H1 (cell line): ENCODE measurements at regions not wholly inside any gene's neighbourhood (a gene's known extent, or its start where the extent isn't known, plus 50 kb on each side); places are given as distances from the start of the nearest gene placed in this dataset.

ENCODE experiments used
- CTCF ChIA-PET: fragments of 300-600 bp; sonication (Branson Sonifier 250); formaldehyde crosslinking; loops from one replicate; lab custom pipeline; 2021; ENCODE audit not compliant: partially characterized antibody; lab: Charles Lee
- POLR2A ChIA-PET: fragments of 300-600 bp; sonication (Branson Sonifier 250); formaldehyde crosslinking; loops from one replicate; lab custom pipeline; 2021; ENCODE audit warnings: inconsistent platforms; ENCODE audit not compliant: partially characterized antibody; lab: Charles Lee
- DNase-seq, 2 experiments: peaks; one replicate each; pipeline versions ENCODE4 v3.0.0 to v3.0.0-alpha.2; 2010 to 2022; ENCODE audit warnings: low spot score in 2 of 2, low read depth in 1 of 2, mixed read lengths in 1 of 2
- FAIRE-seq: peaks from 2 replicates; lab custom pipeline; 2011; peaks lifted over from hg19 to GRCh38; lab: Jason Lieb, UNC
- H2AFZ ChIP-seq: 2 replicates; pipeline ENCODE4 v1.8.1; 2012; ENCODE audit warnings: low read length, inconsistent platforms
- H2AK5ac ChIP-seq: 2 replicates; pipeline ENCODE4 v1.6.1; 2013; ENCODE audit warnings: low read depth, low read length
- H2BK120ac ChIP-seq: replicated peaks from 2 replicates; pipeline ENCODE3; 2013; ENCODE audit warnings: low read depth, low read length, inconsistent platforms
- H2BK12ac ChIP-seq: 2 replicates; pipeline ENCODE4 v1.6.1; 2013; ENCODE audit warnings: low read depth, low read length
- H2BK15ac ChIP-seq: 2 replicates; pipeline ENCODE4 v1.6.1; 2013; ENCODE audit warnings: low read length
- H2BK20ac ChIP-seq: 2 replicates; pipeline ENCODE4 v1.6.1; 2013; ENCODE audit warnings: low read length
- H2BK5ac ChIP-seq: 2 replicates; pipeline ENCODE4 v1.6.1; 2013; ENCODE audit warnings: low read depth, low read length
- H3K14ac ChIP-seq: 2 replicates; pipeline ENCODE4 v1.6.1; 2013; ENCODE audit warnings: inconsistent platforms; ENCODE audit not compliant: insufficient read length
- H3K18ac ChIP-seq: 2 replicates; pipeline ENCODE4 v1.6.1; 2013; ENCODE audit warnings: low read length; ENCODE audit errors: extremely low read depth
- H3K23ac ChIP-seq: 2 replicates; pipeline ENCODE4 v1.6.1; 2013; ENCODE audit warnings: inconsistent platforms; ENCODE audit not compliant: insufficient read length
- H3K23me2 ChIP-seq: 2 replicates; pipeline ENCODE4 v1.6.1; 2013; ENCODE audit warnings: low read depth, low read length
- H3K27ac ChIP-seq: 2 replicates; pipeline ENCODE4 v1.6.1; 2011; ENCODE audit warnings: low read depth, low read length, inconsistent platforms
- H3K27me3 ChIP-seq, 4 experiments: replicated peaks in 1 of 4; 1 replicate in 1 of 4; 2 replicates in 3 of 4; pipeline versions ENCODE4 v1.6.1 to v1.8.1; 2011 to 2013; ENCODE audit warnings: low read length in 3 of 4, mild to moderate bottlenecking in 3 of 4, inconsistent platforms in 2 of 4, mixed read lengths in 2 of 4, moderate library complexity in 1 of 4; ENCODE audit not compliant: control insufficient read depth in 3 of 4, insufficient read depth in 3 of 4; ENCODE audit errors: extremely low read depth in 1 of 4
- H3K36me3 ChIP-seq, 4 experiments: 2 replicates each; pipeline versions ENCODE4 v1.6.1 to v1.8.1; 2011 to 2013; ENCODE audit warnings: mild to moderate bottlenecking in 4 of 4, low read length in 3 of 4, moderate library complexity in 2 of 4, control low read depth in 1 of 4, inconsistent platforms in 1 of 4; ENCODE audit not compliant: insufficient read depth in 4 of 4, control insufficient read depth in 2 of 4
- H3K4ac ChIP-seq: replicated peaks from 2 replicates; pipeline ENCODE3; 2013; ENCODE audit warnings: low read length, low read depth, mixed read lengths, inconsistent platforms; ENCODE audit not compliant: insufficient read length
- H3K4me1 ChIP-seq, 4 experiments: replicated peaks in 1 of 4; 1 replicate in 1 of 4; 2 replicates in 3 of 4; pipeline versions ENCODE4 v1.6.1 to v1.8.1; 2011 to 2013; ENCODE audit warnings: low read length in 3 of 4, inconsistent platforms in 2 of 4, mixed read lengths in 1 of 4; ENCODE audit not compliant: insufficient read depth in 4 of 4, control insufficient read depth in 3 of 4
- H3K4me2 ChIP-seq, 2 experiments: 2 replicates each; pipeline versions ENCODE4 v1.6.1 to v1.8.1; 2011 to 2013; ENCODE audit warnings: low read depth in 2 of 2, low read length in 2 of 2, control low read depth in 1 of 2, inconsistent platforms in 1 of 2, mild to moderate bottlenecking in 1 of 2; ENCODE audit not compliant: insufficient read depth in 1 of 2
- H3K4me3 ChIP-seq, 4 experiments: fragments of 200-600, 300-600 bp in 1 of 4; sonication (generic), shearing (Covaris generic), sonication (Bioruptor Twin) in 1 of 4; 2 replicates each; pipeline versions ENCODE4 v1.5.1 to v1.8.1; 2011 to 2016; ENCODE audit warnings: low read length in 4 of 4, low read depth in 3 of 4, control low read depth in 2 of 4, inconsistent platforms in 2 of 4, mild to moderate bottlenecking in 2 of 4, mixed read lengths in 1 of 4, moderate library complexity in 1 of 4; ENCODE audit not compliant: insufficient read depth in 2 of 4; ENCODE audit errors: extremely low read depth in 1 of 4
- H3K56ac ChIP-seq: replicated peaks from 2 replicates; pipeline ENCODE3; 2013; ENCODE audit warnings: low read depth, mild to moderate bottlenecking, mixed read lengths, low read length, inconsistent platforms; ENCODE audit not compliant: insufficient read length
- H3K79me1 ChIP-seq: 2 replicates; pipeline ENCODE4 v1.6.1; 2013; ENCODE audit warnings: low read depth, low read length, control low read depth
- H3K79me2 ChIP-seq, 2 experiments: 2 replicates each; pipeline versions ENCODE4 v1.6.1 to v1.8.1; 2012 to 2013; ENCODE audit warnings: low read length in 2 of 2, mild to moderate bottlenecking in 2 of 2, inconsistent platforms in 1 of 2; ENCODE audit not compliant: insufficient read depth in 2 of 2, control insufficient read depth in 1 of 2
- H3K9ac ChIP-seq, 4 experiments: replicated peaks in 1 of 4; 1 replicate in 1 of 4; 2 replicates in 3 of 4; pipeline versions ENCODE4 v1.6.1 to v1.8.1; 2011 to 2013; ENCODE audit warnings: low read depth in 3 of 4, low read length in 3 of 4, control low read depth in 2 of 4, mild to moderate bottlenecking in 2 of 4, moderate library complexity in 2 of 4, inconsistent platforms in 1 of 4; ENCODE audit errors: extremely low read depth in 1 of 4
- H3K9me3 ChIP-seq, 2 experiments: 2 replicates each; pipeline versions ENCODE4 v1.6.1 to v1.8.1; 2012 to 2013; ENCODE audit warnings: mild to moderate bottlenecking in 2 of 2, moderate library complexity in 2 of 2, control low read depth in 1 of 2, inconsistent platforms in 1 of 2, low read depth in 1 of 2, low read length in 1 of 2, mixed read lengths in 1 of 2; ENCODE audit not compliant: insufficient read depth in 2 of 2
- H4K20me1 ChIP-seq, 2 experiments: replicated peaks in 1 of 2; 2 replicates each; pipeline versions ENCODE3 to v1.8.1; 2011 to 2013; ENCODE audit warnings: inconsistent platforms in 2 of 2, low read length in 2 of 2, mild to moderate bottlenecking in 1 of 2; ENCODE audit not compliant: insufficient read depth in 2 of 2, control insufficient read depth in 1 of 2
- H4K5ac ChIP-seq: 2 replicates; pipeline ENCODE4 v1.6.1; 2013; ENCODE audit warnings: low read length, low read depth, mixed read lengths, inconsistent platforms; ENCODE audit not compliant: insufficient read length
- H4K8ac ChIP-seq: 2 replicates; pipeline ENCODE4 v1.8.0; 2013; ENCODE audit warnings: mild to moderate bottlenecking, moderate library complexity, low read length, inconsistent platforms; ENCODE audit not compliant: insufficient read depth; ENCODE audit errors: extremely low read depth
- H4K91ac ChIP-seq: replicated peaks from 2 replicates; pipeline ENCODE3; 2013; ENCODE audit warnings: low read length, mixed read lengths, inconsistent platforms; ENCODE audit not compliant: insufficient read length
- CREB1 ChIP-seq: IDR thresholded peaks from 2 replicates; pipeline ENCODE4 v1.6.1; 2012; ENCODE audit warnings: inconsistent platforms
- EGR1 ChIP-seq: IDR thresholded peaks from 2 replicates; pipeline ENCODE4 v1.6.1; 2011; ENCODE audit warnings: low read depth, low read length, borderline replicate concordance
- EZH2 ChIP-seq: fragments of 200-600 bp; sonication (generic); IDR thresholded peaks from 2 replicates; pipeline ENCODE4 v1.7.1; 2012; ENCODE audit warnings: low read depth, mild to moderate bottlenecking, moderate library complexity, low read length, inconsistent platforms; ENCODE audit not compliant: severe bottlenecking
- GTF2F1 ChIP-seq: IDR thresholded peaks from 2 replicates; pipeline ENCODE4 v1.6.1; 2012; ENCODE audit warnings: low read depth, low read length, improper control_type of control experiment, borderline replicate concordance
- KDM5A ChIP-seq: fragments of 200-600 bp; IDR thresholded peaks from 2 replicates; pipeline ENCODE4 v1.7.1; 2012; ENCODE audit warnings: mild to moderate bottlenecking, low read length, inconsistent platforms, mixed read lengths
- RFX5 ChIP-seq: IDR thresholded peaks from 2 replicates; pipeline ENCODE4 v1.6.1; 2011; ENCODE audit warnings: low read depth, low read length, improper control_type of control experiment, borderline replicate concordance
- SP2 ChIP-seq: IDR thresholded peaks from 2 replicates; pipeline ENCODE4 v1.6.1; 2012; ENCODE audit warnings: mild to moderate bottlenecking, low read length, inconsistent platforms
- SP4 ChIP-seq: IDR thresholded peaks from 2 replicates; pipeline ENCODE4 v1.6.1; 2012; ENCODE audit warnings: low read length, inconsistent platforms
- WGBS, 2 experiments: shearing (Covaris generic) in 1 of 2; methylation state at CpG; one replicate each; pipeline versions ENCODE4 v1.1.6 to v1.1.7; 2013 to 2015; ENCODE audit warnings: low lambda C conversion rate in 2 of 2, mixed read lengths in 2 of 2, inconsistent platforms in 1 of 2, low coverage in 1 of 2, missing lambda C conversion rate in 1 of 2; ENCODE audit not compliant: insufficient replicate concordance in 2 of 2, insufficient coverage in 1 of 2, insufficient read length in 1 of 2; ENCODE audit errors: extremely low coverage in 1 of 2, missing lambda C conversion rate in 1 of 2; 5-methylcytosine and 5-hydroxymethylcytosine counted together
- TF ChIP-seq, protein P1 (sequence below), 3 experiments: IDR thresholded peaks; 1 replicate in 2 of 3; 2 replicates in 1 of 3; pipeline versions ENCODE4 v1.5.1 to v1.6.1; 2011; ENCODE audit warnings: low read length in 3 of 3, mild to moderate bottlenecking in 3 of 3, inconsistent platforms in 2 of 3, low read depth in 1 of 3, moderate library complexity in 1 of 3; ENCODE audit not compliant: insufficient read depth in 1 of 3; ENCODE audit errors: control extremely low read depth in 1 of 3

DNA sequence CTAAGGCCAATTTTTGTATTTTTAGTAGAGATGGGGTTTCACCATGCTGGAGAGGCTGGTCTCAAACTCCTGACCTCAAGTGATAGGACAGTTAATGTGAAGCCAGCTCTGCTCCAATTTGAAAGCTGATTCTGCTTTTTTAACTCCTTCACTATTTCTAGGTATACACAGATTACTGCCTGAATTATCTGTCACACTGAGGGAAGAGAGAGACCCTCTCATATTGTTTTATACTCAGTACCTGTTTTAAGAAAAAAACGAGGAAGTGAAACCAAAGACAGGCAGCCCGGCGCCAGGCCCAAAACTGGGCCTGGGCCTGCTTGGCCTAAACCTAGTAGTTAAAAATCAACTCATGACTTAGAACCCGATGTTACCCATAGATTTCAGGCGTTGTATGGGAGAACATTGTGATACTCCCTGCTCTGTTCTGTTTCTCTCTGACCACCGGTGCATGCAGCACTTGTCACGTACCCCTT, 1601.5 kb upstream of the PCDH10 start:
- H3K4ac ChIP-seq, result no peak overlapping the region
- H4K20me1 ChIP-seq, result no peaks in the 10 kb centered on the region
- no peaks in the 10 kb centered on the region for H3K4me1 ChIP-seq
- no peak overlapping the region for H3K18ac ChIP-seq
- ChIA-PET CTCF (interaction anchor here (1.3 kb wide), 1 partner anchor 13 kb away, joined by 3 read pairs; no protein-coding TSS in a partner anchor), POLR2A (no interaction called here)
- H4K91ac ChIP-seq, result no peak overlapping the region
- H2BK12ac ChIP-seq, result no peak overlapping the region
- no peak overlapping the region for H3K56ac ChIP-seq
- H3K27me3 ChIP-seq, result no peaks in the 10 kb centered on the region
- no peak overlapping the region for H2BK5ac ChIP-seq
- no peaks in the 10 kb centered on the region; a peak in 1 of 8 replicates for H3K36me3 ChIP-seq
- H3K9ac ChIP-seq, result no peak overlapping the region
- H2BK120ac ChIP-seq, result no peak overlapping the region
- no peaks in the 10 kb centered on the region; the same call in 1 of the 2 replicates for H3K23me2 ChIP-seq
- H4K8ac ChIP-seq, result no peak overlapping the region
- no peak for DNase-seq
- no peak overlapping the region for H2BK20ac ChIP-seq
- H4K5ac ChIP-seq, result no peak overlapping the region
- no peaks in the 10 kb centered on the region for H3K9me3 ChIP-seq
- H2AK5ac ChIP-seq, result no peak overlapping the region
- no peak overlapping the region for H2AFZ ChIP-seq
- H3K14ac ChIP-seq, result no peak overlapping the region
- H3K27ac ChIP-seq, result no peak overlapping the region
- H2BK15ac ChIP-seq, result no peak overlapping the region
- no peak overlapping the region for H3K23ac ChIP-seq
- TF ChIP-seq EZH2 (no peak), RFX5 (no peak), KDM5A (no peak), CREB1 (no peak), EGR1 (no peak), SP4 (no peak), GTF2F1 (no peak), SP2 (no peak)
- TF ChIP-seq, protein P1, sequence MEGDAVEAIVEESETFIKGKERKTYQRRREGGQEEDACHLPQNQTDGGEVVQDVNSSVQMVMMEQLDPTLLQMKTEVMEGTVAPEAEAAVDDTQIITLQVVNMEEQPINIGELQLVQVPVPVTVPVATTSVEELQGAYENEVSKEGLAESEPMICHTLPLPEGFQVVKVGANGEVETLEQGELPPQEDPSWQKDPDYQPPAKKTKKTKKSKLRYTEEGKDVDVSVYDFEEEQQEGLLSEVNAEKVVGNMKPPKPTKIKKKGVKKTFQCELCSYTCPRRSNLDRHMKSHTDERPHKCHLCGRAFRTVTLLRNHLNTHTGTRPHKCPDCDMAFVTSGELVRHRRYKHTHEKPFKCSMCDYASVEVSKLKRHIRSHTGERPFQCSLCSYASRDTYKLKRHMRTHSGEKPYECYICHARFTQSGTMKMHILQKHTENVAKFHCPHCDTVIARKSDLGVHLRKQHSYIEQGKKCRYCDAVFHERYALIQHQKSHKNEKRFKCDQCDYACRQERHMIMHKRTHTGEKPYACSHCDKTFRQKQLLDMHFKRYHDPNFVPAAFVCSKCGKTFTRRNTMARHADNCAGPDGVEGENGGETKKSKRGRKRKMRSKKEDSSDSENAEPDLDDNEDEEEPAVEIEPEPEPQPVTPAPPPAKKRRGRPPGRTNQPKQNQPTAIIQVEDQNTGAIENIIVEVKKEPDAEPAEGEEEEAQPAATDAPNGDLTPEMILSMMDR (IDR thresholded peaks at IDR 0.05; ENCODE audit: control extremely low read depth in 1 of 3, insufficient read depth in 1 of 3, low read depth in 1 of 3, low read length in 3 of 3), result no peak
- TF ChIP-seq, all 59 proteins: peak for 0
- Histone ChIP-seq H3K4me3 (no peak overlapping the region), H3K79me2 (no peaks in the 10 kb centered on the region), H3K79me1 (no peaks in the 10 kb centered on the region), H3K4me2 (no peak overlapping the region)
- 92% methylated on average over 7 of the region's 7 CpGs; no CpG with 5 or more reads in 1 of the 2 experiments for WGBS, 2 experiments
- FAIRE-seq, result no peak
